Brain pericyte (primary cell): ENCODE measurements at regions not wholly inside any gene's neighbourhood (a gene's known extent, or its start where the extent isn't known, plus 50 kb on each side); places are given as distances from the start of the nearest gene placed in this dataset.

Experiments
- DNase-seq: peaks from one replicate; pipeline ENCODE4 v3.0.0-alpha.2; 2012; ENCODE audit warnings: low read depth, low spot score

DNA sequence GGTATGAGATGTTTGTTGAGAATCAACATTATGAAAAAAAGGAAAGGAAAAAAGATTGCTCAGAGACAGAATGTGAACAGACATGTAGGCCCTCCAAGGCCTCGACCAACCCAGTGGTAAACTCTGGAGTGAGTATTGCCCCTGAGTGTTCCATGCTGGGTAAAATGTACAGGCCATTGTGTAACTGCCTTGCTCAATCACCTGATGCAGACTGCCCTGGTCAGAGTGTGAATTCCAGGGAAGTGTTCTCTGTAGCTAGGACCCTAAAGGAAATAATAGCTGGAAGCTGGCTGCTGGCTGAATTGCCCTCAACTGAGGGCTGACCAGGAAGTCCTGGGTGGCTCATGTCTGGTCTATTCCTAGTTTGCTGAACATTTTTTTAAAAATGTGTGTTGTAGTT, 1081.4 kb upstream of the LRFN5 start:
- no peak for DNase-seq

DNA sequence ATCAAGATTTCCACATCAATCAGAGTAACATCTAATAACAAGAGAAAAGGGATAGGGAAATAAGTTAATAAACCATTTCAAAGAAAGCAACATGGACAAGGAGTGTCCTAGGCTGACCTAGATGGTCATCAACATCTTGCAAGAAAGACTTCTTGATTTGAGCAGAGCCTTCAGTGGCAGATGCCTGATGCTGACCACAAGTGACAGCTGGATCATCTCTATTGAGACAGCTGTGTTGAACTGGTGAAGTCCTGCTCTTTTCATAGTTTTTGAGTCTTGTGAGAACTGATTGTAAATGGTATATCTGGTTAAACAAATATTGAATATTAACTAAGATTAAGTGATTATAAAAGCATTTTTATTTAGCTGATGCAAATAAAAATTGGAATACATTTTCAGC, 1083.6 kb upstream of the LRFN5 start:
- no peak for DNase-seq

DNA sequence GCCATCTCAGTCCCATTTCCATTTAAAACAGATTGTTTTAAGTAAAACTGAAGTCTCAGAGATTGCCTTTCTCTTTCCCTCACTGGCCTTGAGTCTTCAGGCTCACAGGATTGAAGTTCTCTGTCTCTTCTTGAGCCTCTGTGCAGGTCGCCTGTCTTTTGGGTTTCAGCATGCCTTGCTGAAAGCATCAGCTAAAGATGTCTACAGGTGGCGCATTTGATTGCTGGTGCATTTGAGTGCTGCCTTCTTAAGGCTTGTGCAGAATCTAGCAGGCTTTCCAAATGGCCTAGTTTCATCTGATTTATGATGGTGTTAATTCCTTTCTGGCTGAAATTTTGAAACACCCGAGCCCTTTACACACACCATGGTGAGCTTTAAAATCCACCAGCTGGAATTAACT, 1062.2 kb upstream of the FBXO33 start:
- no peak for DNase-seq

DNA sequence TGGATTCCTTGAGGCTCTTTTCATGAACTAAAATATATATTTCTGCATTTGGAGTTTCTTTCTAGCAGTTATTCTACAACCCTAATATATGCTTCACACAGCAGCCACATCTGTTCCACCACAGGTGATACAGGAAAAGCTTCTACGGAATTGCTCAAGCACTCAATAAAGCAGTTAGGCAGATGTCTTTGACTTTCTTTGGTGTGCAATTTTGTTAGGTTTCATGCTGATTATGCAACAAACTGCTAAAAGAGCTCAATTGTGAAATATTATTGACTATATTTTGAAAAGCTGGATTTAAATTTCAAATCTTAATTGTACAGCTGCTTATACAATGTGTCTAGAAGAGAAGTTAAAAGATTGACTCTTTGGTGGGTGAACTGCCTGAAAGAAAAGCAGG, 1055.6 kb upstream of the FBXO33 start:
- no peak for DNase-seq

DNA sequence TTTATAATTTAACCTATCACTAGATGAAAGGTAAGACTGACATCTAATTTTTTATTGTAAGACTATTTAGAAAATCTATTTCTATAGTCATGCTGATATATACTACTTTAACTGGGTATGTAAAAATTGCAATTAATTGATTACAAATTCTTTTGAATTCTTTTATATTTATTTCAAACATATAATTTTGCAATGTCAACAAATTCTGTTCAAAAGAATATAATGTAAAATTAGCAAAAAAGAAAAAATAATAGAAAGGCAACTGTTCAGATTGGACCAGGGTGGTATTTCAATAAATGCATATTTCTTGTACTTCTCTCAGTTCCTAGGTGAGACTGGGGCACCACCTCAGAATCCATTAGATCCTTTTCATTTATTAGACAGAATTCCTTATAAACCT, 1053.5 kb upstream of the FBXO33 start:
- DNase-seq: no peak

DNA sequence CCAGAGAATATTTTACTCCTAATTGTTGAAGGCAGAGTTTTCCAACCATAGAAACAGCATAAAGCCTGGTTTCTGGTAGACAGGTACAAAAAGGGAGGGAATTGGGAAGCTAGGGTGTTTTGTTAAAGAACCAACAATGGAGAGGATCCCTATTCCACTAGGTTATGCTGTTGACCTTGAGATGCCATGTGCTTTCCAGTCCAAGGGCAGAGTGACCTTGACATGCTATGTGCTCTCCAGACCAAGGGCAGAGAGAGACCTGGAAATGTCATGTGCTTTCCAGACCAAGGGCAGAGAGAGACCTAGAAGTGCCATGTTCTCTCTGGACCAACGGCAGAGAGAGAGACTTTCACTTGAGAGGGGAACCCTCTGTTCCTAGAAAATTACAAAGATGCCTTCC, 1043.8 kb upstream of the FBXO33 start:
- no peak for DNase-seq

DNA sequence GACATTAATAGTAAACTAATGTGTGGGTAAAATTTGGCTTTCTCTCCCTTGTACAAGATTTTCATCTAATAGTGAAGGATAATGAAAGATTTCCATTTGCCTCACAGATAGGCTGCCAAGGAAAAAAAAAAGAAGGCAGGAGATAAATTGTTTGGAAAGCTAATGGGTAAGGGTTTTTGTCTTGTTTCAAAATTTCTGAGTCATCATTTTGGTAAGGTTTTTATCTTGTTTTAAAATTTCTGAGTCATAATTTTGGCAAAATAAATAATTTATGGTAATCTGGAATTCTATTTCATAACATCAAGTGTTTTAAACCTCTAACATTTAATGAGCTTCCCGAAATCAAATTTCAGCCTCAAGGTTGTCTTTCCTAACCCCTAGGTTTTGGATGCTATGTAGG, 1035.7 kb upstream of the FBXO33 start:
- no peak for DNase-seq

DNA sequence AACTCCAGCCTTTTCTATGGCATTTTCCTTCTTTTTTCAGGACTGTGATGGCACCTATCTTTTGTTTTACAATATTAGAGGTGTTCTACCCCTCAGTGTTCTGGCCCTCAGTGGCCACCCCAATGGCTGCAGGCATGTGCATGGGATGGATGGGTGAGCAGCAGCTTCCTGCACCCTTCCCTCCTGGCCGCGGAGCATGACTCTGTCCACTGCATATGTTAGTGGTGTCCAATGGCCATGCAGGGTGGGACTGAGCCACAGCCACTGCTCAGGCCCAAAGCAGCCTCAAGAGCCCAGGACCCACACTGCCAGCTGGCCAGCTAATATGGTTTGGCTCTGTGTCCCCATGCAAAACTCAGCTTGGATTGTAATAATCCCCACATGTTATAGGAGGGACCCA, 1032.3 kb upstream of the FBXO33 start:
- DNase-seq: no peak

DNA sequence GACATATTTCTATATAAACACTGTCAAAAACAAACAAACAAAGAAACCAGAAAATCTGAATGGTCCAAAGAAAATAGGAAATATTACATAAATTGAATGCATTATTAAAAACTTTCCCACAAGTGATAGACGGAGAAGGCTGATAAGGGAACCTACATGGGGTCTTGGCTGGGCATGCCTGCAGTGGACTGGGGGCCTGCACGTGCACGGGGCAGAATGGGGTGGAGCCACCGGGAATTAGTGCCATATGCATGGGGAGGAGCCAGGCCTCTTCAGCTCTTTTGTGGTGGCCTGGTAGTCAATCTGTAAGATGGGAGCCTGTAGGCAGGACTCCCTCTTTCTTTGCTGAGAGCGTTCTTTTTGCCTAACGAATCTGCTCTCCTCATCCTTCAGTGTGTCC, 1031.7 kb upstream of the FBXO33 start:
- no peak for DNase-seq

DNA sequence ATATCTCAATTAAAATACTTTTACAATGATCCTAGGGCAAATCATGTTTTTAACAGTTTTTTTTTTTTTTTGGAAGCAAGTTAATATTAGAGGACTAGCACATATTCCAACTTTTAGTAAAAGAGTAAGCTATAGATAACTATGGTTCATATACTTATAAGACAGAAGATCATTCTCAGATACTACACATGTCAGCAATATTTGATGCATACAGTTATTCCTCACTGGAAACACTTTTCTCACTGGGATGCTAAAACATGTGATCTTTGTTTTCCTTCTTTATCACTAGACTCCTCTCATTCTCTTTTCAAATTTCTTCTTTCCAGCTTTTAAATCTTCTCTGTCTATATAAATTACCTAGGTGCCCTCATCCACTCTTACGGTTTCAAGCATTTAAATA, 1020.4 kb upstream of the FBXO33 start:
- no peak for DNase-seq

DNA sequence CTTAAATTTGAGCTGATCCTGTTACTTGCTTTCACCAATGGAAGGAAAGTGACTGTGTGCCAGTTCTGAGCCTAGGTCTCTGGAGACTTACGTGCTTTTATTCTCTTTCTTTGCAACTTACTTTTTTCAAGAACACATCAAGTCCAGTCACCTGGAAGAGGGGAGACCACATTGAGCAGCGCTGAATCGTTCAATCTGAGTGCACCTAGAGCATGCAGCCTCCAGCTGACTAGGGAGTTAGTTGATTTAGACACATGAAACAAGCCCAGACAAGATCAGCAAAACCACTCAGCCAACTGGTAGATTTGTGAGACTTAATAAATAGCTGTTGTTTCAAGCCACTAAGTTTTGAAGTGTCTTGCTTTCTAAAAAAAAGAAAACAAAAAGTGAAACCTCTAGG, 1014.8 kb upstream of the FBXO33 start:
- DNase-seq: no peak

DNA sequence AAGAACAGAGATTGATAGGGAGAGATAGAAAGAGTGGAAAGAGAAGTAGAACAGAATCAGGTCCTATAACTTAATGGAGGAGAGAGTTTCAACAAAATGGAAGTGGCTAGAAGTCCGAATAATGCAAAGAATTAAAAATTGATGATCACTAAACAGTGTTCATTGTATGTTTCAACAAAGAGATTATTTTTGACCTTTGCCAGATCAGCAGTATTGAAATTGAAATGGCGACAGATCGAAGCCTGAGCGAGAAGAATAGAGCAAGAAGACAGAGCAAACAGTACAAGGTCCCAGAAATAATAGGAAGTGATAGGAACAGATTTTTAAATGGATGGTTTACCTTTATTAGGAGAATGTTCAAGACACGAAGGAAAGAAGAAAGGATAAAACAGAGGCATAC, 1012.8 kb upstream of the FBXO33 start:
- DNase-seq: no peak

DNA sequence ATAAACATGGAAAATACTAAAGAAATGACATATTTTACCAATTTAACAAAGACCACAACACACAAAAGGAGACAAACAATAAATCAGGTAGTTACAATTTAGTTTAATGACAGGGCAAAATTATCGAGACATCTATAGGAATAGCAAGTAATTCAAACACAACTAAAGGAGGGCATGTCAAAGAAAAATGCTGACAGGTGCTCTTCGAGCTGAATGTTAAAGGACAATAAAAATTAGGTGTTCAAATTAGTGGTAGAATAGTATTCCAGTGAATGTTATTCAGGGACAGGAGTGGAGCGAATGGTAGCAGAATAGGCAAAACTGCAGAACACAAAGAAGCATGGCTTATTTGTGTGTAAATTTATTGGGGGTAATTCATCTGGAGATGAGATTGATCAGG, 1004.3 kb upstream of the FBXO33 start:
- DNase-seq: no peak

DNA sequence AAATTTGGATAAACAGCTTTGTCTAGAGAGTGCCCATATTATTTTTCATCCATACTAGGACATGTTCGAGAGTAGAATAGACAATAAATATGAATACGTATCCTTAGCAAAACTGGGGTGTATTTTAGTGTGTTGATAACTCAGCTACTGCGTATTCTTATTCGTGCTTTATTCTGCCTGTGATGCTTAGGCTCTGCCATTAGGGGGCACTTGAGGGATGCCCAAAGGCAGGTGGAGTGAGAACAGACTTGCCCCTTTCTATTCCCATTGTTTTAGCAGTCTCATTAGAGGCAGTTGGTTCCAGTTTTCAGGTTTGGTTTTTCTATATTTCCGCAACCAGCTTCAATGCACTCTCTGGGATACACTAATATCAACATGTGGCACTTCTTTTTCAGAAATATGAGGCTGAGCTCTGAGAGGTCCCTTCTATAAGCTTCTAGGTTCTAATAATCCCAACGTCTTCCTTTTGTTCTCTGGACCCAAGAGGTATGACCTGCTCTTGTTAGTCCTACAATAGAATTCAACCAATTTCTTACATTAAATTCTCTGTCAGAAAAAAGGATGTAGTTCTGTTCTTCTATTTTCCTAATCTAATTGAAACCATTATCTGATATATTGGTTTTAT, 985.7 kb upstream of the FBXO33 start:
- no peak for DNase-seq

DNA sequence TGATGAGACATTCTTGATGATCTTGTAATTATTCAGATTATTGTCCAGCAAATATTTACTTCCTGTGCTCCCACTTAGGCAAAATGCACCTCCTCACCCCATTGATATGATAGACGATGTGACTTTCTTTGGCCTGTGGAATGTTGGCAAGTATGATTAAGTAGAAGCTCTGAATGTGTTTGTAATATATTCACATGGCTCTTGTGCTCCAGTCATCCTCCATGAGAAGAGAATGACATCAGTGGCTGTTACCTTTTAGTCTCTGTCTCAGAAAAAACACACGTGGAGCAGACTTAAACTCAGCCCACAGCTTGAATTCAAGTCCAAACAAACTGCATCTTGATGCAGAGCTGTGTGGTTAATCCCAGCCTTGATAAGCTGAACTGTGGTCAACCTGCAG, 984.3 kb upstream of the FBXO33 start:
- DNase-seq: no peak

DNA sequence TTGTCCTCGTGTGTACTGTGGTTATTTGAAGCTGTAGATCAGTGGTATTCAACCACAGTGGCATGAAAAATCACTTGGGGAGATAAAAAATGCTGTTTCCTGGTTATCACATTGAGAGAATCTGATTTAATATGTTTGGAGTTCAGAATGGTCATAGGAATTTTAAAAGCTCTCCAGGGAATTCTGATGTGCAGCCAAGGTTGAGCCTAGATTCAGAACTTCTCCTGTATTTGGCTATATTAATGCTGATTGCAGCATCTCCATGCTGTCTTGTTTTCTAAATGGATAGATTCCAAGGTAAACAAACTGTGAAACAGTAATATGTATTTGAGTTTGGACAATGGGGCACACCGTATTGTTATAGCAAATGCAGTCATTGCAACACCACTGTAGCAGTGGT, 982.2 kb upstream of the FBXO33 start:
- DNase-seq: no peak

DNA sequence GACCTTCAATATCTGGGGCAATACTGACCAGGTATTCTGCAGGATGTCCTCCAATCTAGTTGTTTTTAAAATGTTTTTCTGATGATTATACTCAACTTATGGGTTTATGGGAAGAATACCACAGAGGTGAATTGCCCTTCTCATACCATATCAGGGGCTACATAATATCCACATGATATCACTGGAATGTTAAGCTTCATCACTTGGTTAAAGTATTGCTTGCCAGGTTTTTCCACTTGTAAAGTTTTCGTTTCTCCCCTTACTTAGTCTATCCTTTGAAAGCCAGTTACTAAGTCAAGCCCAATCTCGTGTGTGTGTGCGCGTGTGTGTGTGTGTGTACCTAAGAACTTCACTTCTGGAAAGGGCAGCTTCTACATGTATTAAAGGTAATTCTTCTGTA, 980.9 kb upstream of the FBXO33 start:
- no peak for DNase-seq

DNA sequence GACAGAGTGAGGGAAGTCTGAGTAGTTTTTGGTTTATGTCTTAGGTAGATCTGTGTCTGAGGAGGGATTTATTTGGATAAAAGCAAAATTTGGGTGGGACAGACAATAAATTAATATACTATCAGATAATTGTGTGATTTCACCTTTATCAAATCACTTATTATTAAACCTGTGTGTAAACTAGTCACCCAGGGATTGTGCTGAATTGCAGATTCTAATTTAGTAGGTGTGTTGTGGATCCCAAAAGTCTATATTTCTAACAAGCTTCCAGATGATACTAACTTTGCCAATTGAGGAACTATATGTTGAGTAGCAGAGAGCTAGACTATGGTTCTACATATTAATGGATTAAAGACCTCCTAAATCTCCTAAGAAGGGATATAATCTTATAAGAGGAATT, 978.5 kb upstream of the FBXO33 start:
- DNase-seq: no peak

DNA sequence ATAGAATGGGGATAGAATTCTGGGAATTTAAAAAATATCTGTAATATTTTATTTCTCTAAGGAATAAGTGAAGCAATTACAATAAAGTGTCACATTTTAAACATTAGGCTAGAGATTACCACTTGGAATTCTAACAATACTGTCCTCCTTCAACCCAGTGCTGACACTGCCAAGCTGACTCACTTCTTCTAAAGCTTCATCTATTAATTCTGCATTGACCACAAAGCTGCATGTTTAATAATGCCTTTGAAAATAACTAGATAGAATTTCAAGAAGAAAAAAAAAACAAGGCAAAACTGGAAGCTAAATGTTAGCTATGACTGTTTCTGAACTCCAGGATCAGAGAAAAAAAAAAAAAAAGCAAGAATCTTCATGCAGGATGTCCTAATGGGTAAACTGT, 970.7 kb upstream of the FBXO33 start:
- DNase-seq: no peak

DNA sequence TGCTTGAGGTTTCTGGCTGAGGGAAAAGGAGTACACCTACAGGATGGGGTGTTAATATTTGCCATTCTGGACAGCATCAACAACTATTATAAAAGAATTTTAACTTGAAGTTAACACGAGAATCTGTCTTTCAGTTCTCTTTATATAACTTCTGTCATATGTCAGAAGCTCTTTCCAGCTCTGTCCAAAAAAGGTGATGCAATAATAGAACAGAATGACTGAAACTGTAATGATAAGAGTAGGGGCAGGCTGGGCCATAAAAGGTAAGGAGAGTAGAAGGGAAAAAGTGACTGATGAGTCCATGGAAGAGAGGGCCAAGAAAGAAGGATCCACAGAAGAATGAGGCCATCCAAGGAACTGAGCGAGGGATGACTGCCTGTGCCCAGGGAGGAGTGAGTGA, 966.7 kb upstream of the FBXO33 start:
- DNase-seq: no peak

DNA sequence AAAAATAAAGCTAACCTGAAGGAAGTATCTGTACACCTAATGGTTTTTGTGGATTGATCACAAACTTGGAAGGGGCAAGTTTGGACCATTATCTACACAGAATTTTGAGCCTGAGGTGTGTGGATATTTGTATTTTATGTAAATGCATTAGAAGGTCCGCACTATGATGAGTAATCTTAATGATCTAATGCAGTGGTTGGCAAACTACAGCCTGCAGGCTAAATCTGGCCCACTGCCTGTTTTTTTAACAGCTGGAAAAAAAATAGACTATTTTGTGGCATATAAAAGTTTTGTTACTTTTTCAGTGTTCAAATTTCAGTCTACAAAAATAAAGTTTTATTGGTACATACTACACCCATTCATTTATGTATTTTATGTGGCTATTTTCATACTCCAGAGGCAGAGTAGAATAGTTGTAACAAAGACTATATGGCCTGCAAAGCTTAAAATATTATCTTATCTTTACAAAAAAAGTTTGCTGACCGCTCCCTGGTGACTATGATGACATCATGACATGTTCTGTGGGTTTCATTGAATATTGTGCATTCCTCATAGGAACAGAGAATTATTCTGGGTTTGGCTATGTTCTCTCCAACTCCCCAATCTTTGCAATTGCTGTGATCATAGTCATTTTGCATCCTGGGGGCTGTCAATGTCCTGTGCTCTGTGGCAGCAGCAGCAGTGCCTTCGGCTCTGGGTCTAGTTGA, 962.6 kb upstream of the FBXO33 start:
- DNase-seq: no peak

DNA sequence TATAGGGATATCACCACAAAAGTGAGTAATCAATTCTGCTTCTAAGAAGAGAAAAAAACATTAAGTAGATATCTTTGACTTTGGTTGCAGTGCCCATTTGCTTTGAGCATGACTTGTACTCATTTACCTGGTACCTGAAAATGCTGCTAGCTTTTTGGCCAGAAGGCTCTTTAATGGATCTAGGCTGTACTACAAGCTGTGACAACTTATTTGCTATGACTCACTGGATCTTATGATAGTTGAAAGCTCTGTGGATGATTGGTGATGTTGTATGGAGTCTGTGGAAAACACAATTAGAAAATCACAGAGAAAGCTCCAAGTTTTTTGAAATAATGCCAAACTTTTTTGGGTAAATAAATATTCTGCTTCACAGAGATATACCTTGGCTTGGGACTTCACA, 960.9 kb upstream of the FBXO33 start:
- no peak for DNase-seq

DNA sequence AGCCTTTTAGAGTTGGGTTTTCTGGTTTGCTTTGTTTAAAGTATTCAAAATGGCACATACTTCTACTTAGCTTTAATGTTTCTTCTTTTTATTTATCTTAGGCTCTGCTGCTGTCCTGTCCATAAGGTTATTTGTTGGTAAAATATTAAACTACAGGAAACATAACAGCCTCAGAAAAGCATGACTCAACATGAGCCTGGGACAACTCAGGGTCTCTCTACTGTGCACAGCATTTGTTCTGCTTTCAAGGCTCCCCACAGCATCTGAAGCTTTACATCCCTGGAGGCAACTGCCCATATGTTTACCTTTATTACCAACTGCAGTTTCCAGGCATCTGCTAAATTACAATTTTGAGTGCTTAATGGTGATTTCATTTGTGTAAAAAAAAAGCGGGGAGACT, 954.2 kb upstream of the FBXO33 start:
- DNase-seq: no peak

DNA sequence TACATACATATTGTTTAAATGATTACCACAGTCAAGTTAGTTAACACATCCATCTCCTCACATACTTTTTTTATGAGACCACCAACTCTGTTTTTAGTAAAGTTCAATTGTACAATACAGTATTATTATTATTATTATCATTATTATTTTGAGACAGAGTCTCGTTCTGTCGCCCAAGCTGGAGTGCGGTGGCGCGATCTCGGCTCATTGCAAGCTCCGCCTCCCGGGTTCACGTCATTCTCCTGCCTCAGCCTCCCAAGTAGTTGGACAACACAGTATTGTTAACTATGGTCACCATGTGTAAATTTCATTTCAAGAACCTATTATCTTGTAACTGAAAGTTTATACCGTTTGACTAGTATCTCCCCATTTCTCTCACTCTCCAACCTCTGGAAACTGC, 942.0 kb upstream of the FBXO33 start:
- no peak for DNase-seq
